GM12878 (cell line): ENCODE measurements at regions not wholly inside any gene's neighbourhood (a gene's known extent, or its start where the extent isn't known, plus 50 kb on each side); places are given as distances from the start of the nearest gene placed in this dataset.

Source experiments
- ATAC-seq: fragments of 200-7000 bp; cut with Tn5 transposase; 3 replicates; pipeline ENCODE4 v1.9.1; 2020; ENCODE audit warnings: mild to moderate bottlenecking, moderate library complexity
- BruUV-seq: library from RNA; stranded (reverse); fragments of 400-500 nt; replicated peaks from 2 replicates; lab custom pipeline; 2021; lab: Mats Ljungman, UMichigan
- CTCF ChIA-PET: fragments of 300-600 bp; sonication (Branson Sonifier 250); formaldehyde crosslinking; extraction: SDS; loops from one replicate; lab custom pipeline; 2021; ENCODE audit warnings: inconsistent platforms; lab: Yijun Ruan, JAX
- POLR2A ChIA-PET: fragments of 350-600 bp; formaldehyde crosslinking; extraction: SDS; loops from one replicate; lab custom pipeline; 2021; ENCODE audit warnings: inconsistent platforms; lab: Charles Lee
- RAD21 ChIA-PET: fragments of 300-600 bp; sonication (Branson Sonifier 250); formaldehyde crosslinking; loops from one replicate; lab custom pipeline; 2023; ENCODE audit warnings: antibody characterized with exemption; ENCODE audit not compliant: unreplicated experiment; lab: Charles Lee
- SMC1A ChIA-PET: fragments of 300-600 bp; sonication (Branson Sonifier 250); formaldehyde crosslinking; loops from one replicate; lab custom pipeline; 2023; ENCODE audit not compliant: unreplicated experiment, uncharacterized antibody; lab: Charles Lee
- DNase-seq: peaks from one replicate; pipeline ENCODE4 v3.0.0-alpha.2; 2011; ENCODE audit warnings: low read depth, low spot score
- FAIRE-seq: peaks from 3 replicates; lab custom pipeline; 2011; peaks lifted over from hg19 to GRCh38; lab: Jason Lieb, UNC
- H2AFZ ChIP-seq: 2 replicates; pipeline ENCODE4 v1.6.0; 2011; ENCODE audit warnings: low read depth, low read length, control low read depth; ENCODE audit not compliant: control insufficient read depth
- H3K27ac ChIP-seq: 2 replicates; pipeline ENCODE4 v1.5.1; 2011; ENCODE audit warnings: control low read depth; ENCODE audit not compliant: control insufficient read depth, insufficient read depth
- H3K27me3 ChIP-seq, 2 experiments: replicated peaks in 1 of 2; 2 replicates each; pipeline versions ENCODE4 v1.6.0 to v1.6.1; 2011; ENCODE audit warnings: low read length in 1 of 2; ENCODE audit not compliant: control insufficient read depth in 2 of 2, insufficient read depth in 2 of 2
- H3K36me3 ChIP-seq, 2 experiments: 2 replicates each; pipeline ENCODE4 v1.5.1; 2011; ENCODE audit warnings: low read length in 1 of 2; ENCODE audit not compliant: control insufficient read depth in 2 of 2, insufficient read depth in 2 of 2
- H3K4me1 ChIP-seq: 2 replicates; pipeline ENCODE4 v1.6.1; 2011; ENCODE audit warnings: mild to moderate bottlenecking, low read length, moderate library complexity, mixed read lengths; ENCODE audit not compliant: control insufficient read depth, insufficient read depth
- H3K4me2 ChIP-seq: 2 replicates; pipeline ENCODE4 v1.6.0; 2011; ENCODE audit warnings: control low read depth; ENCODE audit not compliant: control insufficient read depth, insufficient read depth
- H3K4me3 ChIP-seq: fragments of 200-600 bp; sonication (generic); 2 replicates; pipeline ENCODE4 v1.5.1; 2016
- H3K79me2 ChIP-seq: 2 replicates; pipeline ENCODE4 v1.6.0; 2011; ENCODE audit warnings: low read length; ENCODE audit not compliant: control insufficient read depth, insufficient read depth
- H3K9ac ChIP-seq: 2 replicates; pipeline ENCODE4 v1.8.0; 2011; ENCODE audit warnings: low read length, control low read depth, mixed read lengths; ENCODE audit not compliant: control insufficient read depth, insufficient read depth
- H3K9me3 ChIP-seq: replicated peaks from 3 replicates; pipeline ENCODE4 v1.5.1; 2011; ENCODE audit warnings: mild to moderate bottlenecking, low read length; ENCODE audit not compliant: control insufficient read depth, insufficient read depth
- H4K20me1 ChIP-seq: 2 replicates; pipeline ENCODE4 v1.6.0; 2011; ENCODE audit not compliant: control insufficient read depth, insufficient read depth
- BCL3 ChIP-seq: IDR thresholded peaks from 2 replicates; pipeline ENCODE4 v1.6.1; 2011; ENCODE audit warnings: borderline replicate concordance, low read depth, mild to moderate bottlenecking, moderate library complexity, low read length; ENCODE audit not compliant: insufficient read depth, poor library complexity, severe bottlenecking
- HSF1 ChIP-seq: fragments of 150-350 bp; IDR thresholded peaks from 2 replicates; pipeline ENCODE4 v1.6.1; 2014; ENCODE audit warnings: mild to moderate bottlenecking, low read depth, low read length
- IKZF2 ChIP-seq, 2 experiments: fragments of 450-650 bp; IDR thresholded peaks; 2 replicates each; pipeline ENCODE4 v1.6.1; 2017; ENCODE audit warnings: mild to moderate bottlenecking in 2 of 2, moderate library complexity in 2 of 2
- KLF5 ChIP-seq: fragments of 450-650 bp; IDR thresholded peaks from 2 replicates; pipeline ENCODE4 v1.6.1; 2014; ENCODE audit warnings: mild to moderate bottlenecking; ENCODE audit not compliant: partially characterized antibody
- RFX5 ChIP-seq: IDR thresholded peaks from 2 replicates; pipeline ENCODE4 v1.6.1; 2011; ENCODE audit warnings: low read depth, low read length, improper control_type of control experiment
- SUPT20H ChIP-seq: IDR thresholded peaks from 2 replicates; pipeline ENCODE4 v1.6.1; 2011; ENCODE audit warnings: low read depth, mild to moderate bottlenecking, low read length, moderate library complexity, borderline replicate concordance; ENCODE audit not compliant: control insufficient read depth
- USF2 ChIP-seq: IDR thresholded peaks from 2 replicates; pipeline ENCODE4 v1.6.1; 2011; ENCODE audit warnings: low read depth, low read length, improper control_type of control experiment, borderline replicate concordance
- YY1 ChIP-seq: IDR thresholded peaks from 2 replicates; pipeline ENCODE4 v1.6.1; 2011; ENCODE audit warnings: low read depth, mild to moderate bottlenecking, low read length
- ZBTB33 ChIP-seq: fragments of 450-650 bp; IDR thresholded peaks from 2 replicates; pipeline ENCODE4 v1.6.1; 2017; ENCODE audit warnings: mild to moderate bottlenecking
- ZNF592 ChIP-seq: fragments of 450-650 bp; IDR thresholded peaks from 2 replicates; pipeline ENCODE4 v1.6.1; 2017; ENCODE audit warnings: mild to moderate bottlenecking, moderate library complexity
- whole genome bisulfite sequencing: methylation state at CpG from one replicate; pipeline ENCODE4 v1.1.6; 2016; ENCODE audit warnings: low lambda C conversion rate; ENCODE audit not compliant: insufficient replicate concordance, insufficient coverage; ENCODE audit errors: missing lambda C conversion rate; 5-methylcytosine and 5-hydroxymethylcytosine counted together
- in situ Hi-C: fragments of 300-500 bp; cut with MboI; formaldehyde crosslinking; loops from 9 replicates; pipeline ENCODE4 v1.14.3; 2018; ENCODE audit warnings: mixed read lengths
- intact Hi-C: fragments of 100-400 bp; cut with micrococcal nuclease; formaldehyde crosslinking; loops from one replicate; pipeline ENCODE4 v1.14.2; 2022; ENCODE audit not compliant: unreplicated experiment

GRCh38 chr6:37081042-37081607 lies 75.7 kb downstream of the FGD2 start (continued):
- no peak for TF ChIP-seq YY1
- no peak for TF ChIP-seq SUPT20H

GRCh38 chr6:37082390-37083130 lies 77.1 kb downstream of the FGD2 start:
- Histone ChIP-seq H2AFZ (no peak overlapping the region), H3K4me2 (no peak overlapping the region), H3K4me3 (no peak overlapping the region), H3K27ac (no peak overlapping the region), H3K9me3 (no peaks in the 10 kb centered on the region), H4K20me1 (no peaks in the 10 kb centered on the region), H3K9ac (no peak overlapping the region), H3K4me1 (no peaks in the 10 kb centered on the region), H3K79me2 (no peaks in the 10 kb centered on the region), H3K36me3 (no peaks in the 10 kb centered on the region), H3K27me3 (no peaks in the 10 kb centered on the region; a peak in 1 of 4 replicates)
- in situ Hi-C loops: no loop called here
- ATAC-seq (no peak), FAIRE-seq (no peak), DNase-seq (no peak)
- ChIA-PET SMC1A (interaction anchor here (1.0 to 1.9 kb wide), 3 partner anchors 9 to 15 kb away, joined by 3 to 5 read pairs (median 3); no protein-coding TSS in a partner anchor), CTCF (no interaction called here), RAD21 (no interaction called here), POLR2A (interaction anchor here (0.9 kb wide), 1 partner anchor 77 kb away, joined by 3 read pairs; no protein-coding TSS in a partner anchor)
- WGBS: 58% methylated on average over 15 of the region's 17 CpGs
- intact Hi-C loops: no loop called here
- BruUV-seq: no TSS peak
- TF ChIP-seq USF2 (no peak), KLF5 (no peak), BCL3 (no peak), RFX5 (no peak), IKZF2 (IDR thresholded peaks at IDR 0.05) (no peak), ZBTB33 (no peak), ZNF592 (no peak), HSF1 (no peak)
